Fibroblast of lung (primary cell): ENCODE measurements at regions not wholly inside any gene's neighbourhood (a gene's known extent, or its start where the extent isn't known, plus 50 kb on each side); places are given as distances from the start of the nearest gene placed in this dataset.

Experiments
- DNase-seq, 2 donors: peaks; one replicate each; pipeline versions ENCODE4 v3.0.0 to v3.0.0-alpha.2; 2010; ENCODE audit warnings: low read depth in 2 of 2
- H2AFZ ChIP-seq: 2 replicates; pipeline ENCODE4 v1.5.1; 2012; ENCODE audit warnings: low read length, control low read depth, inconsistent platforms
- H3K27ac ChIP-seq: 2 replicates; pipeline ENCODE4 v1.5.1; 2011; ENCODE audit warnings: low read length, control low read depth; ENCODE audit not compliant: insufficient read depth
- H3K27me3 ChIP-seq: 2 replicates; pipeline ENCODE4 v1.5.1; 2011; ENCODE audit warnings: mild to moderate bottlenecking, low read length; ENCODE audit not compliant: control insufficient read depth, insufficient read depth
- H3K36me3 ChIP-seq: 2 replicates; pipeline ENCODE4 v1.5.1; 2011; ENCODE audit warnings: low read length; ENCODE audit not compliant: control insufficient read depth, insufficient read depth
- H3K4me1 ChIP-seq: 2 replicates; pipeline ENCODE4 v1.5.1; 2011; ENCODE audit warnings: low read length; ENCODE audit not compliant: control insufficient read depth, insufficient read depth; ENCODE audit errors: extremely low read depth
- H3K4me2 ChIP-seq: 2 replicates; pipeline ENCODE4 v1.5.1; 2011; ENCODE audit warnings: low read length, control low read depth; ENCODE audit not compliant: insufficient read depth; ENCODE audit errors: extremely low read depth
- H3K4me3 ChIP-seq, 4 experiments: fragments of 200-600 bp in 1 of 4; sonication (generic) in 1 of 4; replicated peaks in 1 of 4; 2 replicates each; pipeline ENCODE4 v1.5.1; 2011 to 2016; ENCODE audit warnings: low read length in 4 of 4, low read depth in 3 of 4, mild to moderate bottlenecking in 3 of 4, control low read depth in 2 of 4, inconsistent platforms in 1 of 4, mixed read lengths in 1 of 4; ENCODE audit not compliant: insufficient read depth in 1 of 4; ENCODE audit errors: control extremely low read depth in 1 of 4
- H3K79me2 ChIP-seq: 2 replicates; pipeline ENCODE4 v1.5.1; 2012; ENCODE audit warnings: mild to moderate bottlenecking, low read length, inconsistent platforms; ENCODE audit not compliant: control insufficient read depth, insufficient read depth
- H3K9ac ChIP-seq: 2 replicates; pipeline ENCODE4 v1.5.1; 2011; ENCODE audit warnings: mild to moderate bottlenecking, low read length, control low read depth; ENCODE audit not compliant: insufficient read depth
- H3K9me3 ChIP-seq: 2 replicates; pipeline ENCODE4 v1.5.1; 2012; ENCODE audit warnings: low read depth, low read length; ENCODE audit not compliant: control insufficient read depth, insufficient read depth
- H4K20me1 ChIP-seq: 2 replicates; pipeline ENCODE4 v1.5.1; 2011; ENCODE audit warnings: low read length; ENCODE audit not compliant: control insufficient read depth, insufficient read depth; ENCODE audit errors: extremely low read depth
- CTCF ChIP-seq, 2 donors: IDR thresholded peaks in 1 of 2; conservative IDR thresholded peaks in 1 of 2; 1 replicate in 1 of 2; 2 replicates in 1 of 2; pipeline ENCODE4 v1.5.1; 2011 to 2012; ENCODE audit warnings: low read length in 2 of 2, control low read depth in 1 of 2, inconsistent platforms in 1 of 2, low read depth in 1 of 2, mild to moderate bottlenecking in 1 of 2
- EZH2 ChIP-seq: IDR thresholded peaks from 2 replicates; pipeline ENCODE4 v1.5.1; 2012; ENCODE audit warnings: low read length, control low read depth, mild to moderate bottlenecking; ENCODE audit errors: missing control alignments

- H4K20me1 ChIP-seq = no peaks in the 10 kb centered on the region
- H3K4me2 ChIP-seq = no peak overlapping the region
- no peak overlapping the region for H3K27ac ChIP-seq
- TF ChIP-seq CTCF (conservative IDR thresholded peaks at IDR 0.05 in 1 of 2, IDR thresholded peaks at IDR 0.05 in 1 of 2; ENCODE audit: low read depth in 1 of 2, low read length in 2 of 2) (no peak), EZH2 (no peak)
- DNase-seq = no peak
- no peak overlapping the region for H2AFZ ChIP-seq
- H3K9ac ChIP-seq = no peak overlapping the region
- no peaks in the 10 kb centered on the region for H3K4me1 ChIP-seq
- H3K36me3 ChIP-seq = no peaks in the 10 kb centered on the region
- H3K4me3 ChIP-seq = no peak overlapping the region
- peaks cover 2% of the 10 kb centered on the region for H3K27me3 ChIP-seq
- H3K9me3 ChIP-seq = no peaks in the 10 kb centered on the region
- H3K79me2 ChIP-seq = no peaks in the 10 kb centered on the region
Measured at GRCh38 chr3:23127196-23127595, 75.9 kb upstream of the UBE2E2 start.

GRCh38 chr3:23128655-23129054 lies 74.5 kb upstream of the UBE2E2 start:
- Histone ChIP-seq H3K4me3 (peak overlapping the region in 1 of 4 experiments; percentile 54), H4K20me1 (no peaks in the 10 kb centered on the region), H3K9ac (no peak overlapping the region), H3K9me3 (no peaks in the 10 kb centered on the region), H3K27ac (no peak overlapping the region), H2AFZ (no peak overlapping the region), H3K27me3 (peaks cover 2% of the 10 kb centered on the region), H3K79me2 (no peaks in the 10 kb centered on the region), H3K4me2 (no peak overlapping the region), H3K36me3 (no peaks in the 10 kb centered on the region), H3K4me1 (no peaks in the 10 kb centered on the region)
- DNase-seq = no peak
- no peak for TF ChIP-seq EZH2
- TF ChIP-seq CTCF (conservative IDR thresholded peaks at IDR 0.05 in 1 of 2, IDR thresholded peaks at IDR 0.05 in 1 of 2; ENCODE audit: low read depth in 1 of 2, low read length in 2 of 2) = no peak

GRCh38 chr3:23129117-23129516 lies 74.0 kb upstream of the UBE2E2 start:
- H3K9ac ChIP-seq = no peak overlapping the region
- no peak for TF ChIP-seq CTCF (conservative IDR thresholded peaks at IDR 0.05 in 1 of 2, IDR thresholded peaks at IDR 0.05 in 1 of 2; ENCODE audit: low read depth in 1 of 2, low read length in 2 of 2)
- TF ChIP-seq EZH2 = no peak
- no peaks in the 10 kb centered on the region for H4K20me1 ChIP-seq

More at GRCh38 chr3:23129117-23129516, 74.0 kb upstream of the UBE2E2 start:
- Histone ChIP-seq H3K9me3 (no peaks in the 10 kb centered on the region), H3K36me3 (no peaks in the 10 kb centered on the region), H2AFZ (peak overlapping the region; percentile 67), H3K79me2 (no peaks in the 10 kb centered on the region), H3K27me3 (peaks cover 2% of the 10 kb centered on the region), H3K4me3 (peak overlapping the region; percentile 4 to 54 (median 18)), H3K27ac (peak overlapping the region; percentile 13), H3K4me1 (no peaks in the 10 kb centered on the region), H3K4me2 (peak overlapping the region; percentile 59)
- peak in 1 of 2 donors; percentile 12 for DNase-seq
